ENCODE measurements at regions not wholly inside any gene's neighbourhood (a gene's known extent, or its start where the extent isn't known, plus 50 kb on each side); places are given as distances from the start of the nearest gene placed in this dataset.

GRCh38 chr2:107062173-107062572 lies 176.2 kb upstream of the ST6GAL2 start:
- Histone ChIP-seq H3K36me3 (ENCODE audit: insufficient read depth, low read length) (no peaks in the 10 kb centered on the region), H3K9me2 (ENCODE audit: insufficient read depth, low read length) (no peaks in the 10 kb centered on the region), H3K27ac (ENCODE audit: low read length) (no peak overlapping the region), H2AFZ (ENCODE audit: low read depth, low read length) (no peak overlapping the region), H3K27me3 (ENCODE audit: insufficient read depth, low read depth, low read length) (no peaks in the 10 kb centered on the region), H3K79me2 (replicated peaks; ENCODE audit: insufficient read depth, low read length) (no peaks in the 10 kb centered on the region), H3K9ac (ENCODE audit: low read length) (no peak overlapping the region), H4K20me1 (ENCODE audit: insufficient read depth) (no peaks in the 10 kb centered on the region), H3F3A (ENCODE audit: insufficient read depth, low read length, poor library complexity, severe bottlenecking) (no peaks in the 10 kb centered on the region), H3K4me3 (ENCODE audit: low read length) (no peak overlapping the region), H3K9me3 (ENCODE audit: low read length) (no peaks in the 10 kb centered on the region), H3K4me2 (ENCODE audit: low read length) (no peak overlapping the region)
- TF ChIP-seq EP300 (conservative IDR thresholded peaks at IDR 0.05; ENCODE audit: poor library complexity, severe bottlenecking) (no peak), POLR2AphosphoS5 (IDR thresholded peaks at IDR 0.05) (no peak), REST (IDR thresholded peaks at IDR 0.05; ENCODE audit: borderline replicate concordance) (no peak), MXI1 (conservative IDR thresholded peaks at IDR 0.05; ENCODE audit: poor library complexity, severe bottlenecking) (no peak), EZH2 (IDR thresholded peaks at IDR 0.05; ENCODE audit: borderline replicate concordance, insufficient read depth, low read length, poor library complexity, severe bottlenecking) (no peak), TAF1 (IDR thresholded peaks at IDR 0.05; ENCODE audit: low read depth) (no peak), SMC3 (conservative IDR thresholded peaks at IDR 0.05; ENCODE audit: poor library complexity) (no peak), RAD21 (conservative IDR thresholded peaks at IDR 0.05) (no peak)

- Histone ChIP-seq H3K9me2 (ENCODE audit: insufficient read depth, low read length) (no peaks in the 10 kb centered on the region), H3K9me3 (ENCODE audit: low read length) (no peaks in the 10 kb centered on the region), H4K20me1 (ENCODE audit: insufficient read depth) (no peaks in the 10 kb centered on the region), H3K4me3 (ENCODE audit: low read length) (no peak overlapping the region), H2AFZ (ENCODE audit: low read depth, low read length) (no peak overlapping the region), H3K4me2 (ENCODE audit: low read length) (no peak overlapping the region), H3K27me3 (ENCODE audit: insufficient read depth, low read depth, low read length) (no peaks in the 10 kb centered on the region), H3F3A (ENCODE audit: insufficient read depth, low read length, poor library complexity, severe bottlenecking) (no peaks in the 10 kb centered on the region), H3K79me2 (replicated peaks; ENCODE audit: insufficient read depth, low read length) (no peaks in the 10 kb centered on the region), H3K36me3 (ENCODE audit: insufficient read depth, low read length) (no peaks in the 10 kb centered on the region), H3K9ac (ENCODE audit: low read length) (no peak overlapping the region), H3K27ac (ENCODE audit: low read length) (no peak overlapping the region)
- no peak for TF ChIP-seq REST (IDR thresholded peaks at IDR 0.05; ENCODE audit: borderline replicate concordance)
Observed at GRCh38 chr2:107062599-107063220, 176.7 kb upstream of the ST6GAL2 start.
